ENCODE measurements at regions not wholly inside any gene's neighbourhood (a gene's known extent, or its start where the extent isn't known, plus 50 kb on each side); places are given as distances from the start of the nearest gene placed in this dataset.
"Not testable (repeated sequence)": the region's sequence is repeated elsewhere in the genome, so short reads cannot be mapped to it uniquely, and the experiment has no call there.

GRCh38 chr20:43352996-43353395, 104.7 kb upstream of the SRSF6 start (continued):
- TF ChIP-seq ZNF462 (CRISPR knock-in tag; IDR thresholded peaks at IDR 0.05) (no peak), STAT1 (IDR thresholded peaks at IDR 0.05; ENCODE audit: unreplicated experiment) (no peak)

GRCh38 chr20:43350694-43351093, 107.0 kb upstream of the SRSF6 start:
- H3K9me2 ChIP-seq (ENCODE audit: insufficient read depth); H3F3A ChIP-seq (replicated peaks; ENCODE audit: low read depth); H3K4me1 Mint-ChIP-seq; H3K36me3 ChIP-seq (ENCODE audit: insufficient read depth); ATAC-seq; H3K27me3 ChIP-seq (ENCODE audit: insufficient read depth); H3K4me1 ChIP-seq (ENCODE audit: insufficient read depth); H3K4me3 Mint-ChIP-seq; H3K4me2 ChIP-seq; H2AFZ ChIP-seq; H3K27me3 Mint-ChIP-seq (ENCODE audit: insufficient read depth, low read depth, poor library complexity); H3K27ac Mint-ChIP-seq; DNase-seq (ENCODE audit: low spot score); H3K27ac ChIP-seq (ENCODE audit: low read depth); H3K79me2 ChIP-seq (replicated peaks; ENCODE audit: insufficient read depth); H4K20me1 ChIP-seq (replicated peaks; ENCODE audit: insufficient read depth); H3K4me3 ChIP-seq: not testable (repeated sequence)
- peaks cover 41% of the 10 kb centered on the region for H3K36me3 Mint-ChIP-seq (ENCODE audit: low read depth)
- H3K9me3 Mint-ChIP-seq, result peaks cover 98% of the 10 kb centered on the region

- ATAC-seq (no peak), DNase-seq (ENCODE audit: low spot score) (no peak)
- no peak overlapping the region for H3K4me3 Mint-ChIP-seq
- Histone ChIP-seq H3K27me3 (ENCODE audit: insufficient read depth) (no peaks in the 10 kb centered on the region), H3K27ac (ENCODE audit: low read depth) (no peak overlapping the region), H3K4me2 (no peak overlapping the region), H3K9me2 (ENCODE audit: insufficient read depth) (no peaks in the 10 kb centered on the region), H3K36me3 (ENCODE audit: insufficient read depth) (no peaks in the 10 kb centered on the region), H4K20me1 (replicated peaks; ENCODE audit: insufficient read depth) (no peaks in the 10 kb centered on the region), H3K4me3 (no peak overlapping the region), H3K4me1 (ENCODE audit: insufficient read depth) (no peaks in the 10 kb centered on the region), H3K79me2 (replicated peaks; ENCODE audit: insufficient read depth) (no peaks in the 10 kb centered on the region), H2AFZ (no peak overlapping the region), H3F3A (replicated peaks; ENCODE audit: low read depth) (no peaks in the 10 kb centered on the region)
- H3K27me3 Mint-ChIP-seq (ENCODE audit: insufficient read depth, low read depth, poor library complexity), result peaks cover 9% of the 10 kb centered on the region
- H3K36me3 Mint-ChIP-seq (ENCODE audit: low read depth), result peaks cover 45% of the 10 kb centered on the region
- peaks cover 98% of the 10 kb centered on the region for H3K9me3 Mint-ChIP-seq
- H3K4me1 Mint-ChIP-seq, result no peaks in the 10 kb centered on the region
- no peak overlapping the region for H3K27ac Mint-ChIP-seq
- TF ChIP-seq EZH2phosphoT487 (IDR thresholded peaks at IDR 0.05; ENCODE audit: unreplicated experiment) (no peak), JUNB (IDR thresholded peaks at IDR 0.05; ENCODE audit: unreplicated experiment) (no peak), CREB1 (CRISPR knock-in tag; IDR thresholded peaks at IDR 0.05; ENCODE audit: low read depth) (no peak), EZH2 (IDR thresholded peaks at IDR 0.05; ENCODE audit: low read depth, unreplicated experiment) (no peak), NANOG (IDR thresholded peaks at IDR 0.05; ENCODE audit: borderline replicate concordance) (no peak), STAT1 (IDR thresholded peaks at IDR 0.05; ENCODE audit: unreplicated experiment) (no peak), REST (IDR thresholded peaks at IDR 0.05; ENCODE audit: unreplicated experiment) (no peak)
These were observed 107.9 kb upstream of the SRSF6 start for GRCh38 chr20:43349841-43350240.

Measured in GM23338 (cell line).